Mammary epithelial cell (primary cell): ENCODE measurements at regions not wholly inside any gene's neighbourhood (a gene's known extent, or its start where the extent isn't known, plus 50 kb on each side); places are given as distances from the start of the nearest gene placed in this dataset.

Experiments used
- EZH2 ChIP-seq: IDR thresholded peaks from 2 replicates; pipeline ENCODE4 v1.6.1; 2012; ENCODE audit warnings: low read length, inconsistent platforms, borderline replicate concordance
- TF ChIP-seq, protein P1 (sequence below), 2 donors: IDR thresholded peaks in 1 of 2; conservative IDR thresholded peaks in 1 of 2; 2 replicates each; pipeline ENCODE4 v1.5.1; 2011 to 2012; ENCODE audit warnings: inconsistent platforms in 2 of 2, low read length in 2 of 2, mild to moderate bottlenecking in 2 of 2, control low read depth in 1 of 2, low read depth in 1 of 2; ENCODE audit not compliant: insufficient read depth in 1 of 2; ENCODE audit errors: extremely low read depth in 1 of 2

DNA sequence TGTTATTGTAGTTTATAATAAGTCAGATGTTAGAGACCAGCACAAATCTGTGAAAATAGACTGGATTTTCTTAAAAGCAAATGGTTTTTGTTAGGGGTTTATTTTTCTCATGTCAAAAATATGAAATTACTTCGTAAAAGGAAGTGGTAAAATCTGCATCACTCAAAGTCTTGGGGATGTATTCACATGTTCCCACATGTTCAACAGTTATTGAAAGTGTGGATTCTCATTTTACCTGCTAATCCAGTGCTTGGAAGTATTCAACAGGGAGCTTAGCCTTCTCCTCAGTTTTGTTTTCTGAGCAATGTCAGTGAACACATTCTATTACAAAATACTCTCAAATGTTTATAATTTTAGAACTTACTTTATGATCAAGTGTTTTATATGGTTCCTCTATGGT is 352.0 kb downstream of the SOX2 start:
- TF ChIP-seq, protein P1, sequence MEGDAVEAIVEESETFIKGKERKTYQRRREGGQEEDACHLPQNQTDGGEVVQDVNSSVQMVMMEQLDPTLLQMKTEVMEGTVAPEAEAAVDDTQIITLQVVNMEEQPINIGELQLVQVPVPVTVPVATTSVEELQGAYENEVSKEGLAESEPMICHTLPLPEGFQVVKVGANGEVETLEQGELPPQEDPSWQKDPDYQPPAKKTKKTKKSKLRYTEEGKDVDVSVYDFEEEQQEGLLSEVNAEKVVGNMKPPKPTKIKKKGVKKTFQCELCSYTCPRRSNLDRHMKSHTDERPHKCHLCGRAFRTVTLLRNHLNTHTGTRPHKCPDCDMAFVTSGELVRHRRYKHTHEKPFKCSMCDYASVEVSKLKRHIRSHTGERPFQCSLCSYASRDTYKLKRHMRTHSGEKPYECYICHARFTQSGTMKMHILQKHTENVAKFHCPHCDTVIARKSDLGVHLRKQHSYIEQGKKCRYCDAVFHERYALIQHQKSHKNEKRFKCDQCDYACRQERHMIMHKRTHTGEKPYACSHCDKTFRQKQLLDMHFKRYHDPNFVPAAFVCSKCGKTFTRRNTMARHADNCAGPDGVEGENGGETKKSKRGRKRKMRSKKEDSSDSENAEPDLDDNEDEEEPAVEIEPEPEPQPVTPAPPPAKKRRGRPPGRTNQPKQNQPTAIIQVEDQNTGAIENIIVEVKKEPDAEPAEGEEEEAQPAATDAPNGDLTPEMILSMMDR (conservative IDR thresholded peaks at IDR 0.05 in 1 of 2, IDR thresholded peaks at IDR 0.05 in 1 of 2; ENCODE audit: extremely low read depth in 1 of 2, insufficient read depth in 1 of 2, low read depth in 1 of 2, low read length in 2 of 2): no peak
- TF ChIP-seq EZH2: no peak
